Caco-2 (cell line): ENCODE measurements at regions not wholly inside any gene's neighbourhood (a gene's known extent, or its start where the extent isn't known, plus 50 kb on each side); places are given as distances from the start of the nearest gene placed in this dataset.

Experiments
- BruUV-seq: library from RNA; stranded (reverse); fragments of 400-500 nt; replicated peaks from 2 replicates; lab custom pipeline; 2021; lab: Mats Ljungman, UMichigan
- CTCF ChIA-PET: fragments of 300-600 bp; sonication (Branson Sonifier 250); formaldehyde crosslinking; loops from one replicate; lab custom pipeline; 2022; ENCODE audit warnings: antibody characterized with exemption; lab: Charles Lee
- POLR2A ChIA-PET: fragments of 300-600 bp; sonication (Branson Sonifier 250); formaldehyde crosslinking; loops from one replicate; lab custom pipeline; 2022; ENCODE audit warnings: antibody characterized with exemption; lab: Charles Lee
- DNase-seq, 2 experiments: peaks; one replicate each; pipeline versions ENCODE4 v3.0.0 to v3.0.0-alpha.2; 2020 to 2022
- H3K27me3 ChIP-seq: replicated peaks from 2 replicates; pipeline ENCODE4 v1.6.0; 2011; ENCODE audit warnings: low read length; ENCODE audit not compliant: control insufficient read depth, insufficient read depth
- H3K36me3 ChIP-seq: 2 replicates; pipeline ENCODE4 v1.5.1; 2011; ENCODE audit warnings: low read length; ENCODE audit not compliant: control insufficient read depth, insufficient read depth
- H3K4me1 ChIP-seq: fragments of 250-450 bp; sonication (Bioruptor Pico); 2 replicates; pipeline ENCODE4 v1.5.1; 2020; ENCODE audit warnings: mild to moderate bottlenecking
- H3K4me3 ChIP-seq: 2 replicates; pipeline ENCODE4 v1.5.1; 2011; ENCODE audit warnings: low read depth, mild to moderate bottlenecking, control low read depth, low read length
- H3K9me3 ChIP-seq: fragments of 250-450 bp; sonication (Bioruptor Pico); 2 replicates; pipeline ENCODE4 v1.5.1; 2020; ENCODE audit warnings: mild to moderate bottlenecking, moderate library complexity
- H3K27ac Mint-ChIP-seq: one replicate; pipeline ENCODE4 v1.8.0; 2022; ENCODE audit warnings: mixed read lengths; ENCODE audit not compliant: unreplicated experiment
- H3K27me3 Mint-ChIP-seq: one replicate; pipeline ENCODE4 v1.8.0; 2022; ENCODE audit warnings: mixed read lengths; ENCODE audit not compliant: insufficient read depth, unreplicated experiment
- H3K36me3 Mint-ChIP-seq: one replicate; pipeline ENCODE4 v1.8.0; 2022; ENCODE audit warnings: mild to moderate bottlenecking, mixed read lengths; ENCODE audit not compliant: insufficient read depth, unreplicated experiment
- H3K4me1 Mint-ChIP-seq: one replicate; pipeline ENCODE4 v1.8.0; 2022; ENCODE audit warnings: low read depth, mixed read lengths; ENCODE audit not compliant: unreplicated experiment
- H3K4me3 Mint-ChIP-seq: one replicate; pipeline ENCODE4 v1.8.0; 2022; ENCODE audit warnings: mild to moderate bottlenecking, moderate library complexity, mixed read lengths; ENCODE audit not compliant: unreplicated experiment
- H3K9me3 Mint-ChIP-seq: one replicate; pipeline ENCODE4 v1.8.0; 2022; ENCODE audit warnings: mixed read lengths; ENCODE audit not compliant: unreplicated experiment
- CTCF ChIP-seq, 2 experiments: fragments of 200-600 bp in 1 of 2; IDR thresholded peaks; 1 replicate in 1 of 2; 2 replicates in 1 of 2; pipeline versions ENCODE4 v1.5.1 to v1.8.0; 2011 to 2022; ENCODE audit warnings: antibody characterized with exemption in 1 of 2, control low read depth in 1 of 2, inconsistent platforms in 1 of 2, low read depth in 1 of 2, low read length in 1 of 2, mild to moderate bottlenecking in 1 of 2, moderate library complexity in 1 of 2; ENCODE audit not compliant: insufficient read depth in 1 of 2, severe bottlenecking in 1 of 2, unreplicated experiment in 1 of 2
- intact Hi-C: fragments of 100-400 bp; cut with micrococcal nuclease; formaldehyde crosslinking; loops from one replicate; pipeline ENCODE4 v1.10.0; 2022; ENCODE audit not compliant: unreplicated experiment

GRCh38 chr6:115612796-115613479, 447.8 kb downstream of the FRK start:
- DNase-seq = no peak
- no peak overlapping the region for H3K4me3 ChIP-seq
- Mint-ChIP-seq H3K27me3 (peaks cover 2% of the 10 kb centered on the region), H3K4me1 (no peaks in the 10 kb centered on the region), H3K9me3 (no peaks in the 10 kb centered on the region), H3K27ac (no peak overlapping the region), H3K4me3 (no peak overlapping the region), H3K36me3 (no peaks in the 10 kb centered on the region)
- no TSS peak for BruUV-seq
- intact Hi-C loops = no loop called here
- no peak for TF ChIP-seq CTCF (IDR thresholded peaks at IDR 0.05; ENCODE audit: insufficient read depth in 1 of 2, low read depth in 1 of 2, low read length in 1 of 2, severe bottlenecking in 1 of 2, unreplicated experiment in 1 of 2)
- no peaks in the 10 kb centered on the region for H3K9me3 ChIP-seq
- ChIA-PET CTCF (no interaction called here), POLR2A (no interaction called here)
- H3K36me3 ChIP-seq = no peaks in the 10 kb centered on the region
- H3K4me1 ChIP-seq = no peaks in the 10 kb centered on the region
- no peaks in the 10 kb centered on the region for H3K27me3 ChIP-seq

- Mint-ChIP-seq H3K36me3 (no peaks in the 10 kb centered on the region), H3K27ac (no peak overlapping the region), H3K27me3 (peaks cover 2% of the 10 kb centered on the region), H3K9me3 (no peaks in the 10 kb centered on the region), H3K4me1 (no peaks in the 10 kb centered on the region), H3K4me3 (no peak overlapping the region)
- DNase-seq = no peak
- TF ChIP-seq CTCF (IDR thresholded peaks at IDR 0.05; ENCODE audit: insufficient read depth in 1 of 2, low read depth in 1 of 2, low read length in 1 of 2, severe bottlenecking in 1 of 2, unreplicated experiment in 1 of 2) = no peak
- Histone ChIP-seq H3K9me3 (no peaks in the 10 kb centered on the region), H3K4me1 (no peaks in the 10 kb centered on the region), H3K27me3 (no peaks in the 10 kb centered on the region), H3K36me3 (no peaks in the 10 kb centered on the region), H3K4me3 (no peak overlapping the region)
- intact Hi-C loops = no loop called here
- BruUV-seq = no TSS peak
- ChIA-PET CTCF (no interaction called here), POLR2A (no interaction called here)
Observed at GRCh38 chr6:115612216-115612615, 448.5 kb downstream of the FRK start.

GRCh38 chr6:115610696-115611095, 450.0 kb downstream of the FRK start:
- CTCF ChIA-PET = no interaction called here
- H3K4me3 Mint-ChIP-seq = no peak overlapping the region
- Histone ChIP-seq H3K9me3 (no peaks in the 10 kb centered on the region), H3K27me3 (no peaks in the 10 kb centered on the region), H3K4me3 (no peak overlapping the region), H3K36me3 (no peaks in the 10 kb centered on the region), H3K4me1 (no peaks in the 10 kb centered on the region)
- BruUV-seq = no TSS peak
- intact Hi-C loops = no loop called here
- no peak for TF ChIP-seq CTCF (IDR thresholded peaks at IDR 0.05; ENCODE audit: insufficient read depth in 1 of 2, low read depth in 1 of 2, low read length in 1 of 2, severe bottlenecking in 1 of 2, unreplicated experiment in 1 of 2)
- no peaks in the 10 kb centered on the region for H3K4me1 Mint-ChIP-seq
- no peak for DNase-seq
- peaks cover 2% of the 10 kb centered on the region for H3K27me3 Mint-ChIP-seq
- no peaks in the 10 kb centered on the region for H3K36me3 Mint-ChIP-seq
- H3K27ac Mint-ChIP-seq = no peak overlapping the region
- H3K9me3 Mint-ChIP-seq = no peaks in the 10 kb centered on the region
- POLR2A ChIA-PET = no interaction called here
